ENCODE measurements at regions not wholly inside any gene's neighbourhood (a gene's known extent, or its start where the extent isn't known, plus 50 kb on each side); places are given as distances from the start of the nearest gene placed in this dataset.
"Not testable (repeated sequence)": the region's sequence is repeated elsewhere in the genome, so short reads cannot be mapped to it uniquely, and the experiment has no call there.

GRCh38 chr1:30569384-30569783, 154.0 kb downstream of the MATN1 start:
- DNase-seq = no peak

- no peak for DNase-seq
Observed at GRCh38 chr1:30562559-30562958, 160.8 kb downstream of the MATN1 start.

- no peak for DNase-seq
Observed at GRCh38 chr1:30551603-30552002, 171.8 kb downstream of the MATN1 start.

GRCh38 chr1:30550365-30551220, 172.8 kb downstream of the MATN1 start:
- DNase-seq = no peak

GRCh38 chr1:30549872-30550271, 173.5 kb downstream of the MATN1 start:
- not testable (repeated sequence) for DNase-seq

- DNase-seq = no peak
Observed at GRCh38 chr1:30548294-30548693, 175.1 kb downstream of the MATN1 start.

GRCh38 chr1:30547326-30547725, 176.1 kb downstream of the MATN1 start:
- not testable (repeated sequence) for DNase-seq

GRCh38 chr1:30545365-30545764, 178.0 kb downstream of the MATN1 start:
- no peak for DNase-seq

- no peak for DNase-seq
Observed at GRCh38 chr1:30541721-30542485, 181.5 kb downstream of the MATN1 start.

- no peak for DNase-seq
Observed at GRCh38 chr1:30540611-30541192, 182.7 kb downstream of the MATN1 start.

GRCh38 chr1:30539884-30540283, 183.5 kb downstream of the MATN1 start:
- DNase-seq = no peak

- no peak for DNase-seq
Observed at GRCh38 chr1:30538993-30539867, 184.2 kb downstream of the MATN1 start.

- no peak for DNase-seq
Observed at GRCh38 chr1:30538226-30538992, 185.0 kb downstream of the MATN1 start.

- DNase-seq = no peak
Observed at GRCh38 chr1:30537279-30537678, 186.1 kb downstream of the MATN1 start.

GRCh38 chr1:30536530-30536929, 186.9 kb downstream of the MATN1 start:
- DNase-seq = no peak

GRCh38 chr1:30535595-30536325, 187.6 kb downstream of the MATN1 start:
- no peak for DNase-seq

- no peak for DNase-seq
Observed at GRCh38 chr1:30534551-30534940, 188.8 kb downstream of the MATN1 start.

- no peak for DNase-seq
Observed at GRCh38 chr1:30533796-30534550, 189.4 kb downstream of the MATN1 start.

- DNase-seq = no peak
Observed at GRCh38 chr1:30533141-30533540, 190.2 kb downstream of the MATN1 start.

- no peak for DNase-seq
Observed at GRCh38 chr1:30532621-30533020, 190.8 kb downstream of the MATN1 start.
